HCT116 (cell line): ENCODE measurements at regions not wholly inside any gene's neighbourhood (a gene's known extent, or its start where the extent isn't known, plus 50 kb on each side); places are given as distances from the start of the nearest gene placed in this dataset.

Source experiments
- ATAC-seq: fragments of 200-7000 bp; cut with Tn5 transposase; 2 replicates; pipeline ENCODE4 v1.9.1; 2020; ENCODE audit warnings: mild to moderate bottlenecking, moderate library complexity
- BruUV-seq: library from RNA; stranded (reverse); fragments of 400-500 nt; replicated peaks from 2 replicates; lab custom pipeline; 2021; lab: Mats Ljungman, UMichigan
- CTCF ChIA-PET: fragments of 300-600 bp; sonication (Branson Sonifier 250); formaldehyde crosslinking; loops from one replicate; lab custom pipeline; 2021; ENCODE audit warnings: antibody characterized with exemption; lab: Charles Lee
- POLR2A ChIA-PET: fragments of 300-600, 350-600 bp; sonication (Branson Sonifier 250); formaldehyde crosslinking; loops from one replicate; lab custom pipeline; 2021; ENCODE audit warnings: antibody characterized with exemption; lab: Charles Lee
- RAD21 ChIA-PET, 2 experiments: fragments of 300-600 bp; sonication (Branson Sonifier 250); formaldehyde crosslinking; loops; one replicate each; lab custom pipeline; 2023; ENCODE audit warnings: low total read pairs in 2 of 2; ENCODE audit not compliant: uncharacterized antibody in 2 of 2, unreplicated experiment in 2 of 2, low non-redundant PET in 1 of 2; lab: Charles Lee
- DNase-seq: peaks from one replicate; pipeline ENCODE4 v3.0.0-alpha.2; 2010; ENCODE audit warnings: low read depth, low spot score
- H2AFZ ChIP-seq: fragments of 200-600 bp; shearing (Covaris generic), sonication (generic); 2 replicates; pipeline ENCODE4 v1.6.1; 2017; ENCODE audit warnings: low read depth, mixed run types, mixed read lengths, antibody characterized with exemption, low read length; ENCODE audit not compliant: poor library complexity, severe bottlenecking
- H3K27ac ChIP-seq: 2 replicates; pipeline ENCODE4 v1.5.1; 2012; ENCODE audit warnings: low read depth, low read length
- H3K27me3 ChIP-seq: fragments of 200-600 bp; sonication (generic); 2 replicates; pipeline ENCODE4 v1.6.1; 2016; ENCODE audit warnings: mixed run types, low read length, mixed read lengths; ENCODE audit not compliant: insufficient read depth
- H3K36me3 ChIP-seq, 2 experiments: fragments of 200-500 bp in 1 of 2; fragments of 200-600 bp in 1 of 2; sonication (Bioruptor generic) in 1 of 2; sonication (generic) in 1 of 2; 2 replicates each; pipeline versions ENCODE4 v1.5.1 to v1.6.1; 2014 to 2016; ENCODE audit warnings: low read length in 2 of 2, inconsistent platforms in 1 of 2, mixed read lengths in 1 of 2, mixed run types in 1 of 2; ENCODE audit not compliant: insufficient read depth in 2 of 2, control insufficient read depth in 1 of 2
- H3K4me1 ChIP-seq, 2 experiments: fragments of 200-600 bp in 1 of 2; sonication (generic) in 1 of 2; 2 replicates each; pipeline versions ENCODE4 v1.5.1 to v1.6.1; 2012 to 2017; ENCODE audit warnings: low read length in 2 of 2, inconsistent platforms in 1 of 2, mild to moderate bottlenecking in 1 of 2, mixed read lengths in 1 of 2, mixed run types in 1 of 2, moderate library complexity in 1 of 2; ENCODE audit not compliant: insufficient read depth in 2 of 2, control insufficient read depth in 1 of 2
- H3K4me2 ChIP-seq: fragments of 200-600 bp; sonication (generic); 2 replicates; pipeline ENCODE4 v1.6.1; 2017; ENCODE audit warnings: mixed run types, low read length, mixed read lengths
- H3K4me3 ChIP-seq, 2 experiments: fragments of 200-600 bp in 1 of 2; sonication (generic) in 1 of 2; replicated peaks in 1 of 2; 2 replicates each; pipeline ENCODE4 v1.5.1; 2011 to 2016; ENCODE audit warnings: low read length in 2 of 2, control low read depth in 1 of 2, low read depth in 1 of 2, mild to moderate bottlenecking in 1 of 2, mixed read lengths in 1 of 2, mixed run types in 1 of 2
- H3K79me2 ChIP-seq: fragments of 200-600 bp; sonication (generic); 2 replicates; pipeline ENCODE4 v1.6.1; 2017; ENCODE audit warnings: mild to moderate bottlenecking, mixed run types, low read length, moderate library complexity, mixed read lengths; ENCODE audit not compliant: insufficient read depth
- H3K9ac ChIP-seq: fragments of 200-600 bp; sonication (generic); 2 replicates; pipeline ENCODE4 v1.6.1; 2016; ENCODE audit warnings: low read length, mixed read lengths
- H3K9me2 ChIP-seq: fragments of 200-600 bp; sonication (generic), shearing (Covaris generic); 2 replicates; pipeline ENCODE4 v1.6.1; 2017; ENCODE audit warnings: mixed run types, mild to moderate bottlenecking, moderate library complexity; ENCODE audit not compliant: insufficient read depth
- H3K9me3 ChIP-seq, 2 experiments: fragments of 200-500 bp in 1 of 2; fragments of 200-600 bp in 1 of 2; sonication (Bioruptor generic) in 1 of 2; sonication (generic) in 1 of 2; 2 replicates each; pipeline ENCODE4 v1.6.1; 2014 to 2017; ENCODE audit warnings: low read length in 2 of 2, mixed read lengths in 2 of 2, inconsistent platforms in 1 of 2, low read depth in 1 of 2, mild to moderate bottlenecking in 1 of 2, mixed run types in 1 of 2, moderate library complexity in 1 of 2; ENCODE audit not compliant: control insufficient read depth in 1 of 2, insufficient read depth in 1 of 2
- H4K20me1 ChIP-seq: fragments of 200-600 bp; sonication (generic), shearing (Covaris generic); 2 replicates; pipeline ENCODE4 v1.6.1; 2017; ENCODE audit warnings: mixed run types, mild to moderate bottlenecking, moderate library complexity; ENCODE audit not compliant: insufficient read depth
- CBX3 ChIP-seq: IDR thresholded peaks from 2 replicates; pipeline ENCODE4 v1.6.1; 2012; ENCODE audit warnings: low read depth
- ELF1 ChIP-seq: IDR thresholded peaks from 2 replicates; pipeline ENCODE4 v1.6.1; 2012; ENCODE audit warnings: low read depth, borderline replicate concordance
- FOSL1 ChIP-seq: IDR thresholded peaks from 2 replicates; pipeline ENCODE4 v1.6.1; 2012; ENCODE audit warnings: low read depth
- JUND ChIP-seq: IDR thresholded peaks from 2 replicates; pipeline ENCODE4 v1.6.1; 2012
- RAD21 ChIP-seq: IDR thresholded peaks from 2 replicates; pipeline ENCODE4 v1.6.1; 2012; ENCODE audit warnings: low read depth, mild to moderate bottlenecking
- ZNF274 ChIP-seq: fragments of 200-500 bp; sonication (Bioruptor generic); IDR thresholded peaks from 2 replicates; pipeline ENCODE4 v1.6.1; 2014; ENCODE audit warnings: mild to moderate bottlenecking, low read depth, low read length, inconsistent platforms
- intact Hi-C: fragments of 100-400 bp; cut with micrococcal nuclease; formaldehyde crosslinking; loops from 2 replicates; pipeline ENCODE4 v1.10.0; 2022
- TF ChIP-seq, protein P1 (sequence below): IDR thresholded peaks from 2 replicates; pipeline ENCODE4 v1.6.1; 2012
- TF ChIP-seq, protein P2 (sequence below): IDR thresholded peaks from 2 replicates; pipeline ENCODE4 v1.6.1; 2012; ENCODE audit warnings: low read depth
- TF ChIP-seq, protein P3 (sequence below): IDR thresholded peaks from 2 replicates; pipeline ENCODE4 v1.6.1; 2011; ENCODE audit warnings: mild to moderate bottlenecking, low read length, moderate library complexity; ENCODE audit not compliant: insufficient replicate concordance; ENCODE audit errors: extremely low read depth

GRCh38 chr10:111211241-111211640 is 134.4 kb downstream of the ADRA2A start:
- TF ChIP-seq, protein P1, sequence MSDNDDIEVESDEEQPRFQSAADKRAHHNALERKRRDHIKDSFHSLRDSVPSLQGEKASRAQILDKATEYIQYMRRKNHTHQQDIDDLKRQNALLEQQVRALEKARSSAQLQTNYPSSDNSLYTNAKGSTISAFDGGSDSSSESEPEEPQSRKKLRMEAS = no peak
- Histone ChIP-seq H3K4me3 (no peak overlapping the region), H3K9me2 (no peaks in the 10 kb centered on the region), H3K9ac (no peak overlapping the region), H3K4me2 (no peak overlapping the region), H4K20me1 (no peaks in the 10 kb centered on the region), H2AFZ (no peak overlapping the region), H3K9me3 (no peaks in the 10 kb centered on the region), H3K27ac (no peak overlapping the region), H3K79me2 (no peaks in the 10 kb centered on the region), H3K4me1 (no peaks in the 10 kb centered on the region), H3K36me3 (no peaks in the 10 kb centered on the region), H3K27me3 (peaks cover 10% of the 10 kb centered on the region; the same call in 1 of the 2 replicates)
- no TSS peak for BruUV-seq
- ATAC-seq (no peak), DNase-seq (no peak)
- RAD21 ChIA-PET = no interaction called here
- CTCF ChIA-PET = no interaction called here
- intact Hi-C loops = no loop called here
- POLR2A ChIA-PET = no interaction called here

- DNase-seq = no peak
- TF ChIP-seq, protein P2, sequence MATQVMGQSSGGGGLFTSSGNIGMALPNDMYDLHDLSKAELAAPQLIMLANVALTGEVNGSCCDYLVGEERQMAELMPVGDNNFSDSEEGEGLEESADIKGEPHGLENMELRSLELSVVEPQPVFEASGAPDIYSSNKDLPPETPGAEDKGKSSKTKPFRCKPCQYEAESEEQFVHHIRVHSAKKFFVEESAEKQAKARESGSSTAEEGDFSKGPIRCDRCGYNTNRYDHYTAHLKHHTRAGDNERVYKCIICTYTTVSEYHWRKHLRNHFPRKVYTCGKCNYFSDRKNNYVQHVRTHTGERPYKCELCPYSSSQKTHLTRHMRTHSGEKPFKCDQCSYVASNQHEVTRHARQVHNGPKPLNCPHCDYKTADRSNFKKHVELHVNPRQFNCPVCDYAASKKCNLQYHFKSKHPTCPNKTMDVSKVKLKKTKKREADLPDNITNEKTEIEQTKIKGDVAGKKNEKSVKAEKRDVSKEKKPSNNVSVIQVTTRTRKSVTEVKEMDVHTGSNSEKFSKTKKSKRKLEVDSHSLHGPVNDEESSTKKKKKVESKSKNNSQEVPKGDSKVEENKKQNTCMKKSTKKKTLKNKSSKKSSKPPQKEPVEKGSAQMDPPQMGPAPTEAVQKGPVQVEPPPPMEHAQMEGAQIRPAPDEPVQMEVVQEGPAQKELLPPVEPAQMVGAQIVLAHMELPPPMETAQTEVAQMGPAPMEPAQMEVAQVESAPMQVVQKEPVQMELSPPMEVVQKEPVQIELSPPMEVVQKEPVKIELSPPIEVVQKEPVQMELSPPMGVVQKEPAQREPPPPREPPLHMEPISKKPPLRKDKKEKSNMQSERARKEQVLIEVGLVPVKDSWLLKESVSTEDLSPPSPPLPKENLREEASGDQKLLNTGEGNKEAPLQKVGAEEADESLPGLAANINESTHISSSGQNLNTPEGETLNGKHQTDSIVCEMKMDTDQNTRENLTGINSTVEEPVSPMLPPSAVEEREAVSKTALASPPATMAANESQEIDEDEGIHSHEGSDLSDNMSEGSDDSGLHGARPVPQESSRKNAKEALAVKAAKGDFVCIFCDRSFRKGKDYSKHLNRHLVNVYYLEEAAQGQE = no peak
- TF ChIP-seq ELF1 (no peak), RAD21 (no peak), JUND (no peak), CBX3 (no peak), FOSL1 (no peak), ZNF274 (no peak)
- TF ChIP-seq, protein P3, sequence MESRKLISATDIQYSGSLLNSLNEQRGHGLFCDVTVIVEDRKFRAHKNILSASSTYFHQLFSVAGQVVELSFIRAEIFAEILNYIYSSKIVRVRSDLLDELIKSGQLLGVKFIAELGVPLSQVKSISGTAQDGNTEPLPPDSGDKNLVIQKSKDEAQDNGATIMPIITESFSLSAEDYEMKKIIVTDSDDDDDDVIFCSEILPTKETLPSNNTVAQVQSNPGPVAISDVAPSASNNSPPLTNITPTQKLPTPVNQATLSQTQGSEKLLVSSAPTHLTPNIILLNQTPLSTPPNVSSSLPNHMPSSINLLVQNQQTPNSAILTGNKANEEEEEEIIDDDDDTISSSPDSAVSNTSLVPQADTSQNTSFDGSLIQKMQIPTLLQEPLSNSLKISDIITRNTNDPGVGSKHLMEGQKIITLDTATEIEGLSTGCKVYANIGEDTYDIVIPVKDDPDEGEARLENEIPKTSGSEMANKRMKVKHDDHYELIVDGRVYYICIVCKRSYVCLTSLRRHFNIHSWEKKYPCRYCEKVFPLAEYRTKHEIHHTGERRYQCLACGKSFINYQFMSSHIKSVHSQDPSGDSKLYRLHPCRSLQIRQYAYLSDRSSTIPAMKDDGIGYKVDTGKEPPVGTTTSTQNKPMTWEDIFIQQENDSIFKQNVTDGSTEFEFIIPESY = no peak
- TF ChIP-seq, protein P1 = no peak
- Histone ChIP-seq H3K27me3 (peaks cover 9% of the 10 kb centered on the region; the same call in 1 of the 2 replicates), H3K4me3 (no peak overlapping the region), H3K4me2 (no peak overlapping the region), H3K36me3 (no peaks in the 10 kb centered on the region), H3K9ac (no peak overlapping the region), H3K9me2 (no peaks in the 10 kb centered on the region), H3K27ac (no peak overlapping the region), H4K20me1 (no peaks in the 10 kb centered on the region), H3K9me3 (no peaks in the 10 kb centered on the region), H3K79me2 (no peaks in the 10 kb centered on the region), H3K4me1 (no peaks in the 10 kb centered on the region), H2AFZ (no peak overlapping the region)
- intact Hi-C loops = no loop called here
- CTCF ChIA-PET = no interaction called here
- RAD21 ChIA-PET = no interaction called here
- ATAC-seq = no peak
- POLR2A ChIA-PET = no interaction called here
- no TSS peak for BruUV-seq
Observed at GRCh38 chr10:111211706-111212105, 134.9 kb downstream of the ADRA2A start.
